NCI-H146 treated with DMSO at 0.1 percent for 48 hours (cell line): ENCODE measurements at regions not wholly inside any gene's neighbourhood (a gene's known extent, or its start where the extent isn't known, plus 50 kb on each side); places are given as distances from the start of the nearest gene placed in this dataset.
"Not testable (repeated sequence)": the region's sequence is repeated elsewhere in the genome, so short reads cannot be mapped to it uniquely, and the experiment has no call there.

Source experiments
- DNase-seq: peaks from one replicate; lab custom pipeline; 2025; ENCODE audit not compliant: unreplicated experiment; lab: John Stamatoyannopoulos, UW

DNA sequence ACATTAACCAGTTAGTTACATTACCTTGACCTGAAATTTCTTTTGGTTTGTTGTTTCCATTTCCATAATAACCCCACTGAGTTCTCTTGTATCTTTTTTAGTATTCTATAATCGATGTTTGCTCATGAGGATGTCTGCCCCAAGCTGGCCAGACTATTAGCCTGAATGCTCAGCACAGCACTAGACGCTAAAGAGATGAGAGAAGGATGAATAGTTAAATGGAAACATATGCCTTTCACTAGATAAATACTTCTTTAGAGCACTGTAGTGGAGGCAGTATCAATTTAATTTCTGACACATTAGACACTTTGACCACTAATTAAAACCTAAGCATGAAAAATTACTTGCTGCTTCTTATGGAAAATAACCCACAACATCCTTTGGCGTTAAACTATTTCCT, 654.9 kb upstream of the KCNMB2 start:
- DNase-seq = no peak

DNA sequence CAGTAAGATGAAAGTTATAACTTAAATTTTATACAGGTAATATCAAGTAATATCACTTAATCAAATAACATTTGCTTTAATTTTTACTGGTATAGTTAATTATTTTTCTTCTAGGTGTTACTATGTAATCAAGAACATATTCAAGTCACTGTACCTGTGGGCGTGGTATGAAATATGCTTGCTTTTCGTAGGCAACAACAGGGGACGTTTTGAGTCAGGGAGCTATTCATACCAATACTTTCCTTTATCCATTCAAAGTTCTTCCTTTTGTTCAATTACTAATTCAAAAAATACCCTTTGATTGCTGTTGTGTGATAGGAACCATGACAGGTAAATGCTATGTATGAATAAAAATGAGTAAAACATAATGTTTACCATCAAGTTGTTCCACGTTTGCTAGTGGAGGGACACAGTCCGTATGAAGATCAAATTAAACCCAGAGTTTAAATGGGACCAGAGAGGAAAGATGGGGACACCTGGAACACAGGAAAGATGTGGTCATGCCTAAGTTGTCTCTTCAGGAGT, 654.0 kb upstream of the KCNMB2 start:
- DNase-seq = no peak

DNA sequence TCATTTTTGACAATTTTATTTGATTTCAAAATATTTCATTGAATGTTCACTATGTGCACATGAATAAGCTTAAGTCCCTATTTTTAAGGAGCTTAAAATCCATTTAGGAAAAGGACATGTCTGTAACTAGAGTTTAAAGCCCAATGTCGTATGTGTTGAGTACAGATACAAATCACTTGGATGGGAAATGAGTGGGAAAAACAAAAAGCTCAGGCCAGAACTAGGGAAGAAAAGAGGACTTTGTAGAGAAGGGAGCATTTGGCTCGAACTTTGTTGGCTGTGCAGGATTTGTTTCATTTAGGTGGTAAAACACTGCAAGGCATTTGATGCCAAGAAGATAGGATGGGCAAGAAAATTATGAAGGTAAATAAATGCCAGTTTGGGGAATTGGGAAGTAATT, 653.1 kb upstream of the KCNMB2 start:
- no peak for DNase-seq

- DNase-seq = no peak
Observed at GRCh38 chr3:177883957-177884356, 652.3 kb upstream of the KCNMB2 start.

DNA sequence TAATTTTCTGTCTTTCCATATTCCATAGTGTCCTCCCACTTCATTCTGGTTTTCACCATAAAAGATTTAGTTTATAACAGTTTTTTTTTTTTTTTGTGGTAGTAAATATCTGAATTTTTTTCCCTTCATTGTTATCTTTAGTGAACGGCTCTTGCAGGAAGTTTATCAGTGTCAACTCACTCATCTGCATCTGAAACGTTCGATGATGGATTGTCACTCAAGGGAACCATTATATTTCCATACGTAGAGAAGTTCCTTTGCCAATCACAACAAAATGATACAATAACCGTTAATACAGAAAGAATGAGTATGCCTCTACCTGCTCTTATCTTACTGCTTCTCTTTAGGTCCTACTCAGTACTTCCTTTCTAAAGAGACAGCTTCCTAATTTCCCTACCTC, 651.2 kb upstream of the KCNMB2 start:
- no peak for DNase-seq

DNA sequence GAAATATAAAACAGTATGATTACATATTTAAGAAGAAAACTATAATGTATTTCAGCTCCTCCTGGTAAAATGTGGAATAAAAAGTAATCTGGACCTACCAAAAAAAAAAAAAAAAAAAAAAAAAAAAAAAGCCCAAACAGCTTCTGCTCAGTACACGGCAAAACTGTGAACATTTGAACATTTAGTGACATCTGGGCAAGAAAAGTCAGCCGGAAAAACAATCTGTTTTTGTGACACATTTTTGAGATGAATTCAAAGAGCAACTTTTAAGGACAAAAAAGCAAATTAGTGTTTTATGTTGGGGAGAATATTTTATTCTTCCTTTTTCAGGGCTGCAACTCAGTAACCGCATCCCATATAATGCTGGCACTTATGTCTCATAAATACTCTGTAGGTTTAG, 649.7 kb upstream of the KCNMB2 start:
- no peak for DNase-seq

DNA sequence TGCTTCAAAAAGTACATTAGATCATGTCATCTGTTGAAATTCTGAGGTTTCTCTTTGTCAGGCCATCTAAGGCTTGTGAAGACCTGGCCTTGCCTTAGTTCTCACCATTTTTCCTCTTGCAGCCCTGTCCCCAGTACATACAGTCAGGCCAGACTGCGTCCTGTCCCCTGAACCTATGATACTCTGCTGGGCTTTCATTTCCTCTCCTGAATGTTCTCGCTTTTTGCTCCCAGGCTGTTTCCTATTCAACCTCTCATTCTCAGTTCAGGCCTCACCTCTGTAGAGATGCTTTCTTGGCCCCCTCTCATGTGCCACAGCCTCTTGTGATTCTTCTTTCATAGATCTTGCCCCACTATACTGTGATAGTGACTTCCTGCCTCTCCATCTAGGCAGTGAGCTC, 648.8 kb upstream of the KCNMB2 start:
- DNase-seq = no peak

DNA sequence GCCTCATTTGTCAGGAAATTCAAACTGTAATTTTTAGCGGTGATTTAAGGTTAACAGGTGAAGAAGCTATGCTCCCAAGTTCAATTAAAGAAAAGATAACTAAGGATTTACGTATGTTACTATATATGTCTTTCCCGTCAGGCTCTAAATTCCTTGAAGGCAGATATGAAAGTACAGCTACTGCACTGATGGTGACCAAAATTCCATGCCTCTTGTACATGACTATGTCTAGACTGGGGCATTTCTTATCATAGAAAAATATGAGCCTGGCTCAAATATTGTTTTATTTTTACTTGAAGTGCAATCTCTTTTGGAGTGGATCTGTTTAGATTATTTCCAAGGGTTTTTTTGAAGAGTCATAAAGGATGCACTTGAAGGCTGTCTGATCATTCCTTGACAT, 647.1 kb upstream of the KCNMB2 start:
- DNase-seq = no peak

DNA sequence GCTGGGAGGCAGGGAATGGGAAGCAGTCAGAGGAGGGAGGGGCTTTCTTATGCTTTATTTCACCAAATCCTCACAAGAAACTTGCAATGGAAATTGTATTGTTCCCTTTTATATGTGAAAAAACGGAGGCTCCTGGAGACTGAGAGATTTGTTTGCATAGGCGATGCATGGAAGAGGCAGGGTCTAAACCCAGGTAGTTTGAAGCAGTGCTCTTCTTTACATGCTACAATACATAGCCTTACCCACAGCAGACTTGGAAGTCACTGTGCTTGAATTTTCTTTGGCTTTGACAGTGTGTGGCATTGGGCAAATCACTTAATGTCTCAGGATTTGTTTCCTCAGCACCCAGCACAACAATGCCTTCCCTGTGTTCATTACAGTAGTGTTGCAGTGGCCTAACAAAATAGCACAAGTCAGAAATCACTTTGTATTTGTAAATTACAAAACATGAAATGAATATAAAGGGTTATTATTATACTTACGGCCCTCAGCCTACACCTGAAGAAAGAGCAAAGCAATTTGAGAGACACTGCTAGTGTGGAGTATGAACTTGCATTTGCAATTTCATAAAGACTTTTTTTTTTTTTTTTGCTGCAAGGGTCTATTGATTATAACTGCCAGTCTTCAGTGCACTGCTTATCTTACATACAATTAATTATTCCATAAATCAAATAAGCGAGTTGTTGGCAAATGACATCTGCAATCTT, 646.4 kb upstream of the KCNMB2 start:
- DNase-seq = no peak

GRCh38 chr3:177890359-177890683, 645.9 kb upstream of the KCNMB2 start:
- DNase-seq = no peak

DNA sequence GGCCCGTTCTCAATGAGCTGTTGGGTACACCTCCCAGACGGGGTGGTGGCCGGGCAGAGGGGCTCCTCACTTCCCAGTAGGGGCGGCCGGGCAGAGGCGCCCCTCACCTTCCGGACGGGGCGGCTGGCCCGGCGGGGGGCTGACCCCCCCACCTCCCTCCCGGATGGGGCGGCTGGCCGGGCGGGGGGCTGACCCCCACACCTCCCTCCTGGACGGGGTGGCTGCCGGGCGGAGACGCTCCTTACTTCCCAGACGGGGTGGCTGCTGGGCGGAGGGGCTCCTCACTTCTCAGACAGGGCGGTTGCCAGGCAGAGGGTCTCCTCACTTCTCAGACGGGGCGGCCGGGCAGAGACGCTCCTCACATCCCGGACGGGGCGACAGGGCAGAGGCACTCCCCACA, 644.7 kb upstream of the KCNMB2 start:
- not testable (repeated sequence) for DNase-seq

DNA sequence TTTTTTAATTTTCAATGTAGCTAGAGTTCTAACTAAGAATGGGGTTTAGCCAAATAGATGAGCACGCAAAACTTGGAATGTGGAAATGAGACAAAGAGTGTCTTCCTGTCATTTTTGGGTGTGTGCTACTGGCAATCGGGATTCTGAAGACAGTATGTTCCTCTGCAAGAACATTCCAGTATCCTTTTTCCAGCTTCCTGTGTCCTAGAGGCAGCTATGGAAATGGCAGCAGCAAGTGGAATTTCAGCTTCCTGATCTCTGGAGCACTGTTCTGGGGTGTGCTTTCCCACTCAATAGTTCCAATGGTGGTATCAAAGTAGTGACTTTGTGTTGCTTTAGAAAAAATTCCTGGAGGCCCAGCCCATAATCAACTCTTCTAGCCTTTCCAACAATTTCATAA, 642.9 kb upstream of the KCNMB2 start:
- no peak for DNase-seq

GRCh38 chr3:177894081-177894728, 642.0 kb upstream of the KCNMB2 start:
- no peak for DNase-seq

GRCh38 chr3:177898185-177898584, 638.1 kb upstream of the KCNMB2 start:
- no peak for DNase-seq

- DNase-seq = no peak
Observed at GRCh38 chr3:177899275-177900067, 636.8 kb upstream of the KCNMB2 start.

DNA sequence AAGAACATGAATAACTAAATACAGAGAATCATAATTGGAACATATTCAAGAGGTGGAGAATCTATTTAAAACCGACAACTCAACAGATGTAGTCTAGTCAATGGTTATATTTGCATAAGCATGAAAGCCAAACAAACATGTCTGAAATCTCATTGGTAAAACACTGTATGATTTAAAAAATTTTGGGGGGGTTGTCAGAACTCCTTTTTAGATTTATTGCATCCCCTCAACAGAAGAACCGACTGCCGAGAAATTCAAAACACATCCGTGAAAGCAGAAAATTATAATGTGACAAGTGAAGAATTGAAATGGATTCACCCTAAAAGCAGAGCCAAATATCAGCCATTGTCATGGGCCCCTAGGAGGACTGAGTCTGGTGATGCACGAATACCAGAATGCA, 633.4 kb upstream of the KCNMB2 start:
- DNase-seq = no peak

DNA sequence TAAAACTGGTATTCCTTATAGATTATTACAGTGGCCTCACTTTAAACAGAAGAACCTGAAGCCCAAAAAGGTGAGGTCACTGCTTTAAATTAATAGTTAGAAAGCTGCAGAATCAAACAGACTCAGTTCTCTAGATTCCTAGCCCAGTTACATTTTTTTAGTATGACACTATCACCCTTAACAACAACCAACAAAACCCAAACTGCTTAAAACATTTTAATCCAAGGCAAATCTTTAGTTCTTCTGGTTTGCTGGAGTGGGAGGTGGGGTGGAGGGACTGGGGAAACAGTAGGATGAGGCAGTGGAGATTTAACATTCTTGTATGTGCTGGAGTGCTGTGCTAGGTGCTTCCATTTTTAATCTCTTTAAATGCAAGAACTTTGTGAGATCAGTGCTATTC, 631.6 kb upstream of the KCNMB2 start:
- no peak for DNase-seq

- no peak for DNase-seq
Observed at GRCh38 chr3:177905173-177906125, 630.8 kb upstream of the KCNMB2 start.

DNA sequence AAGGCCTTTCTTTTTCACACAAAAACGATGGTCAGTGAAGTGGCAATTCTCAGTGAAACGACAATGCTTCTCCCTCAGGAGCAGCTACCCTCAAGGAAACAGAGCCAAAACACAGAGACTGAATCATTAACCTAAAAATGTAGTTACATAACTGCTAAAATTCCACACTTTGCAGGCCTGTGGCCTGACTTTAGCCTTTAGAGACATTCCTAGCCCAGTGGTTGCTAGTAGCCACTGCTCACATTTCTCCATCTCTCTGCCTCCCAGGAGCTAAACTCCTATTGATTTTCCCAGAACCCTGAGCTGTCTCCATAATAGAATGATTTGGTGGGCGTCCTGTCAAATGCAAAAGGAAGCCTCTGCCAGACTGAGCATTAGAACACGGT, 630.1 kb upstream of the KCNMB2 start:
- no peak for DNase-seq

- no peak for DNase-seq
Observed at GRCh38 chr3:177906578-177907229, 629.5 kb upstream of the KCNMB2 start.
